ENCODE measurements at regions not wholly inside any gene's neighbourhood (a gene's known extent, or its start where the extent isn't known, plus 50 kb on each side); places are given as distances from the start of the nearest gene placed in this dataset.

- intact Hi-C loops (cut with DNase I): no loop called here
- Histone ChIP-seq H3K4me3 (no peak overlapping the region), H3K9me3 (no peaks in the 10 kb centered on the region), H3K27me3 (no peaks in the 10 kb centered on the region), H3K27ac (no peak overlapping the region), H3K4me1 (no peaks in the 10 kb centered on the region), H3K36me3 (no peaks in the 10 kb centered on the region)
- no peak for DNase-seq
- TF ChIP-seq POLR2A (IDR thresholded peaks at IDR 0.05) (no peak), POLR2AphosphoS5 (IDR thresholded peaks at IDR 0.05) (no peak), EP300 (IDR thresholded peaks at IDR 0.05) (no peak), CTCF (IDR thresholded peaks at IDR 0.05) (no peak)
- WGBS, 2 donors: 91 to 97% methylated on average over 1 of the region's 1 CpG
These were observed 328.2 kb upstream of the SPRY2 start for GRCh38 chr13:80669112-80669511.

- H3K4me3 ChIP-seq: no peak overlapping the region
- intact Hi-C loops (cut with DNase I): no loop called here
- no peaks in the 10 kb centered on the region for H3K4me1 ChIP-seq
- DNase-seq: no peak
- H3K9me3 ChIP-seq: no peaks in the 10 kb centered on the region
- no peaks in the 10 kb centered on the region for H3K36me3 ChIP-seq
- 71 to 77% methylated on average over 2 of the region's 2 CpGs for WGBS, 2 donors
- TF ChIP-seq CTCF (IDR thresholded peaks at IDR 0.05): no peak
- no peak for TF ChIP-seq EP300 (IDR thresholded peaks at IDR 0.05)
- no peak for TF ChIP-seq POLR2A (IDR thresholded peaks at IDR 0.05)
- TF ChIP-seq POLR2AphosphoS5 (IDR thresholded peaks at IDR 0.05): no peak
- H3K27ac ChIP-seq: no peak overlapping the region
- no peaks in the 10 kb centered on the region for H3K27me3 ChIP-seq
These were observed 327.5 kb upstream of the SPRY2 start for GRCh38 chr13:80668452-80668851.

GRCh38 chr13:80666782-80667552 is 326.0 kb upstream of the SPRY2 start:
- Histone ChIP-seq H3K4me3 (no peak overlapping the region), H3K4me1 (no peaks in the 10 kb centered on the region), H3K27me3 (no peaks in the 10 kb centered on the region), H3K36me3 (no peaks in the 10 kb centered on the region), H3K27ac (no peak overlapping the region), H3K9me3 (no peaks in the 10 kb centered on the region)
- DNase-seq: no peak
- intact Hi-C loops (cut with DNase I): no loop called here
- TF ChIP-seq POLR2AphosphoS5 (IDR thresholded peaks at IDR 0.05): no peak
- TF ChIP-seq CTCF (IDR thresholded peaks at IDR 0.05): no peak
- TF ChIP-seq POLR2A (IDR thresholded peaks at IDR 0.05): no peak
- TF ChIP-seq EP300 (IDR thresholded peaks at IDR 0.05): no peak
- 74 to 94% methylated on average over 1 of the region's 1 CpG for WGBS, 2 donors

GRCh38 chr13:80665792-80666333 is 324.9 kb upstream of the SPRY2 start:
- no peak for DNase-seq
- no peak for TF ChIP-seq CTCF (IDR thresholded peaks at IDR 0.05)
- no peak for TF ChIP-seq POLR2A (IDR thresholded peaks at IDR 0.05)
- no peak for TF ChIP-seq EP300 (IDR thresholded peaks at IDR 0.05)
- 70 to 84% methylated on average over 3 of the region's 3 CpGs for WGBS, 2 donors
- intact Hi-C loops (cut with DNase I): no loop called here
- H3K9me3 ChIP-seq: no peaks in the 10 kb centered on the region
- no peak overlapping the region for H3K4me3 ChIP-seq
- H3K36me3 ChIP-seq: no peaks in the 10 kb centered on the region
- no peaks in the 10 kb centered on the region for H3K27me3 ChIP-seq
- H3K4me1 ChIP-seq: no peaks in the 10 kb centered on the region
- H3K27ac ChIP-seq: no peak overlapping the region

DNA sequence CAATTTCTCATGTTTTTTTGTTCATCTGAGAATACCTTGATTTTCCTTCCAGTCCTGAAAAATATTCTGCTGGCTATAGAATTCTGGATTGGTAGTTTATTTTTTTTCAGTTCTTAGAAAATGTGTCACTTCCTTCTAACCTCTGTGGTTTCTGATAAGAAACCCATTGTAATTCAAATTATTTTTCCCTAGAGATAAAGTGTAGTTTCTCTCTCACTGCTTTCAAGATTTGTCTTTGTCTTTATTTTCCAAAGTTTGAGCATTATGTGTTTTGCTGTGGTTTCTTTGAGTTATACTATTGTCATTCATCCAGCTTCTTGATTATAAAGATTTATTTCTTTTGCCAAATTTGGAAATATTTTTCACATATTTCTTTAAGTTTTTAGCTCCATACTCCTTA is 324.0 kb upstream of the SPRY2 start:
- H3K27me3 ChIP-seq: no peaks in the 10 kb centered on the region
- no peaks in the 10 kb centered on the region for H3K36me3 ChIP-seq
- no peak overlapping the region for H3K4me3 ChIP-seq
- H3K4me1 ChIP-seq: no peaks in the 10 kb centered on the region
- intact Hi-C loops (cut with DNase I): no loop called here
- DNase-seq: no peak
- no peaks in the 10 kb centered on the region for H3K9me3 ChIP-seq
- TF ChIP-seq POLR2A (IDR thresholded peaks at IDR 0.05) (no peak), POLR2AphosphoS5 (IDR thresholded peaks at IDR 0.05) (no peak), EP300 (IDR thresholded peaks at IDR 0.05) (no peak), CTCF (IDR thresholded peaks at IDR 0.05) (no peak)
- H3K27ac ChIP-seq: no peak overlapping the region

All from sigmoid colon (tissue), 6 donors.